ENCODE measurements at regions not wholly inside any gene's neighbourhood (a gene's known extent, or its start where the extent isn't known, plus 50 kb on each side); places are given as distances from the start of the nearest gene placed in this dataset.

- no peak for DNase-seq (ENCODE audit: low read depth in 3 of 3)
These were observed 298.2 kb upstream of the SLCO3A1 start for GRCh38 chr15:91555312-91555711.

DNA sequence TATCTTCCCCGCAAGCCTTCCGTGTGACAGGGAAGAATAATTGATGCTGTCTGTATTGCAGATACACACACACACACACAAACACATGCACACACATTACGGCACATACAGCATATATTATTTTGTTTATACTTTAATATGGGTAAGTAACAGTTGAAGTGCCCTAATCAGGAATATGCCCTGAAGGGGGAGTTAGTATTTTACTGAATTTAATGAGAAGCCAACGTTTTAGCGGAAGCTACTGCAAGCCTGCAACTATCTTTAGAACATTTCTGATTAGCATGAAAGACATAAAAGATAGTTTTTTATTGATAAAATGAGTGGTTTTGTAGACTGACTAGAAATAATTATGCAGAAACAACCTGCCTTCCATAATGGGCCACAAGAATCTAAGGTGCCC lies 296.6 kb upstream of the SLCO3A1 start:
- DNase-seq (ENCODE audit: low read depth in 3 of 3), result no peak

GRCh38 chr15:91559066-91559465 lies 294.4 kb upstream of the SLCO3A1 start:
- no peak for DNase-seq (ENCODE audit: low read depth in 3 of 3)

DNA sequence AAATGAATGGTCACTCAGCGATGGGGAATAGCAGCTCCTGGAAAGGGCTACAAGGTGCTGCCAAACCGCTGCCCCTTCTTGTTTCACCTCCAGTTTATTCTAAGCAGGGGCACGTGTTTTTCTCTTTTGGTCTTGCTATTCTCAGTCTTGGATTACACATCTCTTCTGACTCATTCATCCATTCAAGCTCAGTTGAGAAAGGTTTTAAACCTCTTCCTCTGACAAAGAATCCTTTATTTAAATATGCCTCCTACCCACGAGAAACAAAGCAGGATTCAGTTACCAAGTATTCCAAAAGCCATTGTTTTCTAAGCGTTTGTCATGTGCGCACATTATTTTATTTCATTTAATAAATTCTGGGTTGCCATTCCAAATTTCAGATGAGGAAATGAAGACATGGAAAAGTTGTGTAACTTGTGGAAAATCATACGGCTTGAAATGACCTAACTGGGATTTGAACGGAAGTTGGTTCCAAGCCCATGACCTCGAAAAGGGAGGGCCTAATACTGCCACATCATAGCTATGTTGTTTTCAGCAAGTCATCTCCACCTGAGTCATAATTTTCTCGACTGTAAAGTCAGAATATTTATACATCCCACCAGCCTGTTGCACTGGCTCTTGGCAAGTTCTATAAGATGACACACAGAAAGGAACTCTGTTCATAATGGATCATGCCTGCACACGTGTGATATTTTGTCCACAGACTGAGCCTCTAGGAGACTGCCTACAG lies 292.0 kb upstream of the SLCO3A1 start:
- no peak for DNase-seq (ENCODE audit: low read depth in 3 of 3)

DNA sequence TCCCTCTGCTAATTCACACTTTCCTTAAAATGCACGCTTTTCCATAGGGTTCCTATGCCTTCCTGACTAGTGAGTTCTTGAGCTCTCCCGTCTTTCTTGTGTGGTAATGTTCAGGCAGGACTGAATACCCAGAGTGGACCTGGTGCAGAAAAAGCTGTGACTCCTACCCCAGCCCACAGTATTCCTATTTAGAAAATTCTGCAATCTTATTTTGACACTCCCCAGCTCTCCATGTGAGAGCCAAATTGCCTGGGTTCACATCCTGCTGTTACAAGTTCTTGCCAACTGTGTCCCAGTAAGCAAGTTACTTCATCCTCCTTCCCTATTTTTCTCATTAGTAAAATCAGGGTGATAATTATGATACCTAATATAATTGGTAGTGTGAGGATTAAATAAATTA lies 290.8 kb upstream of the SLCO3A1 start:
- DNase-seq (ENCODE audit: low read depth in 3 of 3), result no peak

- no peak for DNase-seq (ENCODE audit: low read depth in 3 of 3)
These were observed 288.9 kb upstream of the SLCO3A1 start for GRCh38 chr15:91564631-91565030.

- no peak for DNase-seq (ENCODE audit: low read depth in 3 of 3)
These were observed 287.4 kb upstream of the SLCO3A1 start for GRCh38 chr15:91566141-91566540.

DNA sequence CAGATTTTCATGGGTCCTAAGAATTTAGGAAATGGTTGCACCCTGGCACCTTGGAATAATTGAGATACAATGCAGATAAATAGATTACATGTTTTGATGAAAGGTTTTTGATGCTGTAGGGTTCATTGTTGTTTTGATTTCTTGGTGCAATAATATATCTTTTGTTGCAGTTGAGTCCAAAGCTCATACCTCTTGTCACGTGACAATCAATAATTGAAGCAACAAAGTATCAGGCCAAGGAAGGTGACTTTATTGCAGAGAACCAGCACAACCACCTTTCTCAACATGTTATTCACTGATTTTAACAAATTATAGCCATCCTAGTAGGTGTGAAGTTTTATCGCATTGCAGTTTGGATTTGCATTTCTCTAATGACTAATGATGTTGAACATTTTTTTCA lies 285.5 kb upstream of the SLCO3A1 start:
- DNase-seq (ENCODE audit: low read depth in 3 of 3), result no peak

GRCh38 chr15:91572110-91572509 lies 281.4 kb upstream of the SLCO3A1 start:
- no peak for DNase-seq (ENCODE audit: low read depth in 3 of 3)

DNA sequence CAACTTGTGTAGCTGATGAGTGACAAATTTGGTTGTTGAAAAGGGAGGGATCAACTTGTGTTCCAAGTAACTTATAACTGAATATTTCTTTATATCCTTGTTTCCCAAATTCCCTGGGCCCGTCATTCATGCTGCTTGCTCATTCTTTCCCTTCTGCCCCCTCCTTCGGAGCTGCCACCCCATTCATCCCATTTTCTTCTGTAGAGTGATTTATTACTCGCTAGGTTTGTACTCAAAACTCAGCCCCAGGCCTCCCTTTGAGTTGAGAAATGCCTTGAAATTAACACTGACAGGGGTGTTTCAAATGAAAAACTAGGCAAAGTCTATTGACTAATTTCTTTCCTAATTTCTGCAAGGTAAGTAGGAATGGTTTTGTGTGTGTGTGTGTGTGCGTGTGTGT lies 277.4 kb upstream of the SLCO3A1 start:
- DNase-seq (ENCODE audit: low read depth in 3 of 3), result no peak

DNA sequence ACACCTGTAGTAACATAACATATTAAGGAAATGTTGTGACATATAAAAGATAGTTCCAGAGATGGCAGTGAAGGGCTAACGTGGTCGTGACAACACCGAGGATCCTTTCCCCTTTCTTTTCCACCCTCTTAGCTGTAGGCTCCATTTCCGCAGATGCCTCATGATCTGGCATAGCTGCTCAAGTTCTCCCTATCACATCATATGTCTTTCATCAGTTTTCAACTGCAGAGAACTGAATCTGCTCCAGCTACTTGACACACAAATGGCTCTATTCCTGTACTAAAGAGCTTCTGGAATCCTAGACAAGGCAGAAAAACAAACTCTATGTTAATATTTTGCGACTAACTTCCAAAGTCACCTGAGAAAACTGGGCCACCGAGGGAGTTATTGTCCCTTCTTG lies 275.0 kb upstream of the SLCO3A1 start:
- DNase-seq (ENCODE audit: low read depth in 3 of 3), result no peak

DNA sequence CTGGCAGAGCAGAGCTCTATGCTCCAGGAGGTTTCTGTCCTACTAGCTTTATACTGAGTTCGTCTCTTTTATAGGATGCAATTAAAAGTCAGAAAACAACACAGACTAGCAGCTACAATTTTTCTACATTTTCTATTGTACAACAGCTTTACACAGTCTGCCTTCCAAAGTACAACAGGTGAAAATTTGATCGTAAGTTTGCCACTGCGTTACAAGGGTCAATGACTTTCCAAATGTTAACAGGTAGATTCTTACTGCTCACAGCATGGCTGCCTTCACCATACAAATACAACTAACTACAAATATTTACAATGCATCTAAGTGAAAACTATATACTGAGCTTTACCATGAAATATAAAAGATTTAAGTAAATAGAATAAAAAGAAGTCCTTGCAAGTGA lies 268.6 kb upstream of the SLCO3A1 start:
- DNase-seq (ENCODE audit: low read depth in 3 of 3), result no peak

- DNase-seq (ENCODE audit: low read depth in 3 of 3), result no peak
These were observed 266.9 kb upstream of the SLCO3A1 start for GRCh38 chr15:91586560-91586959.

DNA sequence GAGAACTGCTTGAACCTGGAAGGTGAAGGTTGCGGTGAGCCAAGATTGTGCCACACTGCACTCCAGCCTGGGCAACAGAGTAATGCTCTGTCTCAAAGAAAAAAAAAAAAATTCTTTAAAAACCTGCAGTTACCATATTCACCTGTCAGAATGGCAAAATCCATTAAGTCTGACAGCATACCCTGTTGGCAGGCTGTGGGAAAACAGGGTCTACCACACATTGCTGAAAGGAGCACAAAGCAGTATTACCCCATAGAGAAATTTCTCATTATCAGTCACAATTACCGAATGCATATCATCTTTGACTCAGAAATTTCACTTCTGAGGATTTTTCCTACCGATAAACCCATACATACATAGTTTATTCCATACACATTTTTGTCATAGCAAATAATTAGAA lies 264.1 kb upstream of the SLCO3A1 start:
- peak in 1 of 3 donors; percentile 19 for DNase-seq (ENCODE audit: low read depth in 3 of 3)

- DNase-seq (ENCODE audit: low read depth in 3 of 3), result no peak
These were observed 260.9 kb upstream of the SLCO3A1 start for GRCh38 chr15:91592567-91592966.

DNA sequence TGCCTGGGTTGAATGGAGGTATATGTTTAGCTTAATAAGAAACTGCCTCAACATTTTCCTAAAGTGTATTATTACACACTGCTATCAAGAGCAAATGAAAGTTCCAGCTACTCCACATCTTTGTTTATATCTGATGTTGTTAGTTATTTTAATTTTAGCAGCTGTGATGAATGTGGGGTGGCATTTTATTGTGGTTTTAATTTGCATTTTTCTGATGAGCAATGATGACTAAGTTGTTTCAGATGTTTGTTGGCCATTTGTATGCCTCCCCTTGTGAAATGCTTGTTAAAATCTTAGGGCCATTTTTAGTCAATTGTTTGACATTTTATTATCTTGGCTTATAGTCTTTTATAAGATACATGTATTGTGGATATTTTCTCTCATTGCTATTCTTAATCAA lies 260.4 kb upstream of the SLCO3A1 start:
- no peak for DNase-seq (ENCODE audit: low read depth in 3 of 3)

DNA sequence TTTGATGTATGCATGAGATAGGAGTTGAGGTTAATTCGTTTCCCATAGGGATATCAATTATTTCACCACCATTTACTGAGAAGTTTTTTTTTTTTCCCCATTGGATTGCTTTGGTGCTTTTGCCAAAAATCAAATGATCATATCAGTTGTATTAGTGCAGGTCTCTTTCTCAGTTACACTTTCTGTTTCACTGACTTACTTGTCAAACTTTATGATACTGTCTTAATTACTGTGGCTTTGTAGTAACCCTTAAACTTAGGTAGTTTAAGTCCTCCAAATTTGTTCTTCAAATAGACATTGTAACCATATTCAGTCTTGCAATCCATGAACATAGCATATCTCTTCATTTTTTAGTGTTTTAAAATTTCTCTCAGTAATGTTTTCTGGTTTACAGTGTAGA lies 259.9 kb upstream of the SLCO3A1 start:
- no peak for DNase-seq (ENCODE audit: low read depth in 3 of 3)

GRCh38 chr15:91599261-91599660 lies 254.2 kb upstream of the SLCO3A1 start:
- DNase-seq (ENCODE audit: low read depth in 3 of 3), result no peak

DNA sequence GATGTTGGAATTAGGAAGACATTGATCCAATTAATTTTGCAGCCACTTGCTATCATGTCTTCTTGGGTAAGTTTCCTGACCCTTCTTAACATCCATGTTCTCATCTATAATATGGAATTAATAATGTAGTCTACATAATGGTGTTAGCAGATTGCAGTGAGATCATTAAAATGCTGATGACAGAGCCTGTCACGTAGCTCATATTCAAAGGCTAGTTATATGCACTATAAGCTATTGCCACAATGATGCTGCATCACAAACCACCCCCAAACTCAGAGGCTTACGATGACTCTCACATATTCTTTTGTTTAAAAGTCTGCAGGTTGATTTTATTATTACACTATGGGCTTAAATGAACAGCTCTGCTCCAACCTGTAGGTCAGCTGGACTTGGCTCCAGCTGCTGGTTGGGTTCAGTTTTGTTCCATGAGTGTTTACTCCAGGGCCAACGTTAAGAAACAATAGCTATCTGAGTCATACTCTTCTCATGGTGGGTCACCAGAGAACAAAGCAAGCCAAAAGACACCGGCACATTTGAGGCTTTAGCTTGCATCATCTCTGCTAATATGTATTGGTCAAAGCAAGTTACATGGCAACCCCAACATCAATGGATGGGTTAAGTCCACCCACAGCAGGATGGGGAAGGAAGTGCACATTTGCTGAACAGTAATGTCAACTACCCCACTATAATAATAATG lies 250.0 kb upstream of the SLCO3A1 start:
- DNase-seq (ENCODE audit: low read depth in 3 of 3), result no peak

DNA sequence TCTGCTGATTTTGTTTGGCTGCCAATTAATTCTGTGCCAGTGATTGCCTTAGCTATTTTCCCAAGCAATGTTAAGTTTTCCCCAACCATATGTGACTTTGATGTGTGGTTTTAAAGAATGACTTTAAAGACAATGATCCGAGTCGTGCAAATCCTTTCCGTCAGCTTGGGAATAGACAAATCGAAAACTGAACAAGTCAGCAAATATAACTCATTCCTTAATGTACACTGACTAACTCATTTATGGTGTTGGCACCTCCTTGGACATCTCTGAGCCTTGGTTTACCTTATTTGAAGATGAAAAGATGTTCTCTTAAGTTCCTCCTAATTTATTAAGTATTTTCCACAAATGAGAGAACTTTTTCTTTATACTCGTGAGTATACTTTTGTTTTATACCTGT lies 249.4 kb upstream of the SLCO3A1 start:
- no peak for DNase-seq (ENCODE audit: low read depth in 3 of 3)

DNA sequence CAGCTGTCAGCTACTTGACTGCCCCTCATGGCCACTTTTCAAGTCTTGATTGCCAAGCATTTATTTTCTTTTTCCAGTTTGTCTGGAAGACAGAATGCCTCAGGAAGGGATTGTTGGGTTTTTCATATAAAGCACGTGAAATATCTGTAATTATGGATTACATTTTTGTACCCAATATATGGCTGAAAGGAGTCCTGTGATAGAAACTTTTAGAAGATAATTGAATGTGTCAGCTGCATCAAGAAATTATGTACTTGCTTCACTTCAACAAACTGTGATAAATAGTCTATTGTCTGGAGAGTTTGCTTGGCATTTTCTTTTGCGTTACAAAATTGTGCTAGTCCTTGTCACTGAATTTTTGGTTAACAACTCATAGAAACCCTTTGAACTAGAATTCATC lies 247.9 kb upstream of the SLCO3A1 start:
- no peak for DNase-seq (ENCODE audit: low read depth in 3 of 3)

DNA sequence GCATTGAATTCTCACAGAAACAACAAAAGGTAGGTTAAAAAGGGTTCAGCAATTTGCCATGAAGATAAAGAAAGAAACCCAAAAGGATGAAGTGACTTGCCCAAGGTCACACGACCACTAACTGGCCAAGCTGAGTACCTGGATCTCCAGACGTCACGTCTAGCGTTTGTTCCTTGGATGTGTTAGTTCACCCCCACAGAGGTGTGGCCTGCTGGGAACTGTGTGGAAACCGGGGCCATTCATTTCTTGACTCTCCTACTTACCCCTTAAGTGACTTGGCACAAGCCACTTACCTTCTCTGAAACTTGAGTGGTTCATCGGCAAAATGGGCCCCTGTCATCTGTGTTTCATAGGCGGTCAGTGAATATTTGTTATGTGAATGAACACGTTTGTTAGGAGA lies 244.3 kb upstream of the SLCO3A1 start:
- DNase-seq (ENCODE audit: low read depth in 3 of 3), result no peak

DNA sequence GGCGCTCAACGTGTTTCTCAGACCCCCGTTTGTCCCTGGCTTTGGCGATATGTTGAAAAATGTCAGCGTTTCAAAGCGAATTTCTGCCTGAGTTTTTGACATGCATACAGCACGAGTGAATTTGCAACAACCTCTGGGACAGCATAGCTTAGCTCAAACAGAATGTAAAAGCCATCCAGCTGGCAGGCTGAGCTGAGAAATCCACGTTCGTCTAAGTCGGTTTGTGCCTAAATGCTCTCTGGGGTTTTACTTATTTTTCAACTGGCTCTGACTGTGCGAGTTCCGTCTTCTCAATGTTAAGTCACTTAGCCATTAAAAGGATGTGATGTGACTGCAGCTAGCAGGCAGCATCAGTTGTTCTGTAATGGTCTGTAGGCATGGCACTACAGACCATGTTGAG lies 243.5 kb upstream of the SLCO3A1 start:
- DNase-seq (ENCODE audit: low read depth in 3 of 3), result no peak

Measured in stimulated activated CD4-positive, alpha-beta T cell treated with anti-CD3 and anti-CD28 coated beads, TNF-alpha, amount 100 ng/mL, for 48 hours (primary cell).